ENCODE measurements at regions not wholly inside any gene's neighbourhood (a gene's known extent, or its start where the extent isn't known, plus 50 kb on each side); places are given as distances from the start of the nearest gene placed in this dataset.

DNA sequence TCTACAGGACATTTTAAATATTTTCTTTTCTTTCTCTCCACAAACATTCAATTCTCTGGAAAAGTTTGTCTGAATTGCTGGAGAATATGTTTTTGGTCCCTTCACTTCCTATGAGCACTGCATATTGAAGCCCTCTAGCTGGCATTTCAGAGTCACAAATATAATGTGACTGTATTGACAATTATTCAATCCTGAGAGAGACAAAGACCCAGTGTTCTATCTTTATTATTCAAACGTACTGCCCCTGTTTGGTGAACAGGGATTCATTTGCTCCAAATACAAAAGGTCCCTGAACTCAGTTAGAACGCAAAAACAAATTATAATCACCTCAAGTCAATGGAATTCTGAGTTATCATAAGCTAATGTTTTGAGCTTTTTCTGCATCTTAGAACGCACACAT, 173.1 kb upstream of the CDIN1 start:
- TF ChIP-seq POLR2AphosphoS5 (IDR thresholded peaks at IDR 0.05; ENCODE audit: low read depth, low read length) (no peak), POLR2A (IDR thresholded peaks at IDR 0.05; ENCODE audit: low read depth, low read length) (no peak)
